ENCODE measurements at regions not wholly inside any gene's neighbourhood (a gene's known extent, or its start where the extent isn't known, plus 50 kb on each side); places are given as distances from the start of the nearest gene placed in this dataset.

DNA sequence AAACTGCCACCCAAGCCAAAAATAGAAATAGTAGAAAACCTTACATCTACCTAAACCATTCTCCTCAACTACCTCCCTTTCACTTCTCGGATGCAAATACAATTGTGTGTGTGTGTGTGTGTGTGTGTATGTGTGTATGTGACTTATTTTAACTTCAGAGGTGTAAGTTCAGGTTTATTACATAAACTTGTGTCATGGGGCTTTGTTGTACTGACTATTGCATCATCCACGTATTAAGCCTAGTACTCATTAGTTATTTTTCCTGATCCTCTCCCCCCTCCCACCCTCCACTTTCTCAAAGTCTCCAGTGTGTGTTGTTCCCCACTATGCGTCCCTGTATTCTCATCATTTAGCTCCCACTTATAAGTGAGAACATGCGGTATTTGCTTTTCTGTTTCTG is 592.5 kb upstream of the ATP2B1 start:
- no peak for DNase-seq

DNA sequence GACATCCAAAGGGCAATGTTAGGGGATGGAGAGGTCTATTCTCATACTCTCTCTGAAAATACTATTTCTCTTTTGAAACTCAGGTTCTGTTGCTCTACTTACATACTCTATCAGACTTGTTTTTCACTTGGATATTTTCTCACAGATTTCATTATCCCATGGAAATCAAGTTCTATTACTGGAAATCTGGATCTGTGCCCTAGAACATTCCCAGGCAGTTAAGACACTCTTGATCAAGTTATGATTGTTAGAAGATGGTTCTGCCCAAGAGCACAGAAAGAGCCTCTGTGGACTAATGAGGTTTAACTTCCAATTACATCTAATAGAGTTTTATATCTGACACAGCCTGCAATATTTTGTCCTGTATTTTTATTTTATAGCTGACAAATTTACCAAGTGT is 591.0 kb upstream of the ATP2B1 start:
- DNase-seq: no peak

DNA sequence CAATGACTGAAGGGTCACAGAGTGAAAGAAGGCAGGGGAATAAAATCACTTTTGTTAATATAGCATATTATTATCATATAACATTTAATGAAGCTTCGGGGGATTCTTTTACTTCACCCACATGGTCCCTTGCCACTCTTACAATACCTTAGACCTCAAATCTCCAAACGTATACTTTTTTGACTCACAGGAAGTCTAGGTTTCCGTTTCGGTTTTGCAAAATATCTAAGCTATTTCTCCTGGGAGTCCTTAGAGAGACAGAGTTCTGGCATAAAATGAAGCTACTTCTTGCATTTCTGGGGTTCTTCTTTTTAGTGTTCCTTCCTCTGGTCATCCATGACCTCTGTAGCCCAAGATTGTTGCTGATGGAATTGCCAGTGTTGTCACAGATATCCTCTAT is 590.5 kb upstream of the ATP2B1 start:
- no peak for DNase-seq

DNA sequence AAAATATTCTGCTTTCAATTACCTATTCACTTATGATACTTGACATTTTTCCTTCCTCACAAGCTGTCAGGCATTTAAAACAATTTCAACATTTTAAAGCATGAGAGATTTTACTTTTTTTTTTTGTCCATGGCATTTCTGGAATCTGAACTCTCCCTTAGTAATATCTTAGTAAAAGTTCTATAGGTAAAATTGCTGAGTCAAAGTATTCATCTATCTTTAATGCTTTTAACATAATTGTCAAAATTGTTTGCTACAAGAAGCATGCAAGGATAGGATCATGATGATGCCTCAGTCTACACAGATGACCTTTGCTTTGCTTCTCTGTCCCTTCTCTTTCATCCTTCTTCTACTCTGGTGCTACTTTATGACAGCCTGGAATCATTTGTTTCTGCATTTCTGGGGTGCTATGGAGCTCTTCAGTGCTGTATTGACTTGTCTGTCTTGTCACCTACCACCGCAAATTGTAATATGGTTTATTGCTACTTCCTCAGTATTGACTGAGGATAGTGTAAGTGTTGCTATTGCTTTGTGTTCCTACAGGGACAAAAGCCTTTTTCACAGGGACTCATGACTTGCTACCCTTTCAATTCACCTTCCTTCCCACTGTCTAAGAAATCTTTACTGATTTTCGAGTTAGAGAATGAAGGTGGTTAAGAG is 589.8 kb upstream of the ATP2B1 start:
- DNase-seq: no peak

DNA sequence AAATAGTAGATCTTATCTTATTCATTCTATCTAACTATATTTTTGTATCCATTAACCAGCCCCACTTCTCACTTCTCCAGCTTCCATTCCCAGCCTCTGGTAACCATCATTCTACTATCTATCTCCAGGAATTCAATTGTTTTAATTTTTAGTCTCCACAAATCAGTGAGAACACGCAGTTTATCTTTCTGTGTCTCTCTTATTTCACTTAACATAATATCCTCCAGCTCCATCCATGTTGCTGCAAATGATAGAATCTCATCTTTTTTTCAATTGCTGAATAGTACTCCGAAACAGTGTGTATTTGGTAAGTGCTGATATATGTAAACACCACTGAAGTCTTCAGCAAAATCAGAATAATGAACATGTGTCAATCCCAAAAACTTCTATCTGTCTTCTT is 587.2 kb upstream of the ATP2B1 start:
- DNase-seq: no peak

DNA sequence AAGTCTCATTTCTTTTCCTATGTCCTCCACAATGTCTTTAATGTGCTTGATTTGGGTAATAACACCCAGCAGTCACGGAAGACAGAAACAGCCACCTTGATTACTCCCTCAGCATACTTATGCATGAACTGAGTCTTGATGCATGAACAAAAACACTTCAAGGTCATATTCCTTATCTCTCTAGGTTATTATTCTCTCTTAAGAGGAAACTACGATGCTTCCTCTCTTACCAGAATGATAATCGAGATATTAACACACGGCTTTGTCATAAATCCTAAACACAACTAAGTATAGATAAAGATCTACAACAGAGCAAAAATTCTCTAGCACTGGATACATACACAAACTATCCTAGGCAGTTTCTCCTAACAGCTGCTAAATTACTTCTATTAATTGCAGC is 583.5 kb upstream of the ATP2B1 start:
- no peak for DNase-seq

DNA sequence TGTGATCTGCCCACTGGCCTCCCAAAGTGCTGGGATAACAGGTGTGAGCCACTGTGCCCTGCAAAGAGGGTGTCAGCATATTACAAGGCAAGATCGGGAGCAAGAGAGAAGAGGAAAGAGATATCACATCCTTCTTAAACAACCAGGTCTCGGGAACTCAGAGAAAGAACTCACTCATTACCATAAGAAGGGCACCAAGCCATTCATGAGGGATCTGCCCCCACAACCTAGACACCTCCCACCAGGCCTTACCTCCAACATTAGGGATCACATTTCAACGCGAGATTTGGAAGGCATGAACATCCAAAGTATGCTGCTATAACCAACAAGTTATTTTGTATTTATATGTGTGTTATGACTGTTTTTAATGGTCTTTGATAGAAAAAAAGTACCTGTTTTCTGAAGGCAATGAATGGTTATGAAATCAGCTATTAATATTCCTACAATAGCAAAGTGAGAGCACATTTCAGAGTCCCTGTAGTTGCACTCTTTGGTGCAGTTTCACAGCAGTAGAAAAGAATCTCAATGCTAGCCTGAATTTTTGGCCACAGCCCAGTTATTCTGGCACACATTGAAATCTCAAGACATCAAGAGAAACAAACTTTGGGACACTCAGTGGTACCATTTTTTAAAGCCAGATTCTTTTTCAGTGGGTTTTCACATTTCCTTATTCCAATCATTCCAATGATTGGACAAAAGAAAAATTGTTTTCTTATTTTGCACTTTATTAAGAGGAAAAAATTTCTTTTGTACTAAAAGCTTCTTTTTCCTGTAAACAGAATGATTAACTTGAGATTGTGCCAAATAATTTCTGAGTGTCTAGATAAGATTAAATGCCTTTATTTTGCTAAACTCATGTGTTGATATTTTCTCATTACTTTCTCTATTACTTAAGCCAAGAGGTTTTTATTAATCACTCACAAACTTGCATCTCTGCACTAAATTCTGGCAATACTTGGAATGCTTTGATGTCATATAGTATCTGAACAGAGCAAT is 582.6 kb upstream of the ATP2B1 start:
- DNase-seq: no peak

DNA sequence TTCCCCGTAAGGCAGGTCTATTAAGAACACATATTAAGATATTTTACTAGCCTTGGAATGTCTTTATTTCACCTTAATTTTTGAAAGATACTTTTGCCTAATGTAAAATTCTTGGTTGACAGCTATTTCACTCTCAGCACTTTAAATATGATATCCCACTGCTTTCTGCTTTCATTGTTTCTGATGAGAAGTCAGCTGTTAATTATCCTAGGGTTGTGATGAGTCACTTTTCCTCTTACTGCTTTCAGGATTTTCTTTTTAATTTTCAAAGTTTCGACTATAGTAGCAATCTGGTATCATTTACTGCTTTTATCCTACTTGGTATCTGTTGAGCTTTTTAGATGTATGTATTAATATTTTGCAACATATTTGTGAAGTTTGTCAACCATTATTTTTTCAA is 578.9 kb upstream of the ATP2B1 start:
- no peak for DNase-seq

DNA sequence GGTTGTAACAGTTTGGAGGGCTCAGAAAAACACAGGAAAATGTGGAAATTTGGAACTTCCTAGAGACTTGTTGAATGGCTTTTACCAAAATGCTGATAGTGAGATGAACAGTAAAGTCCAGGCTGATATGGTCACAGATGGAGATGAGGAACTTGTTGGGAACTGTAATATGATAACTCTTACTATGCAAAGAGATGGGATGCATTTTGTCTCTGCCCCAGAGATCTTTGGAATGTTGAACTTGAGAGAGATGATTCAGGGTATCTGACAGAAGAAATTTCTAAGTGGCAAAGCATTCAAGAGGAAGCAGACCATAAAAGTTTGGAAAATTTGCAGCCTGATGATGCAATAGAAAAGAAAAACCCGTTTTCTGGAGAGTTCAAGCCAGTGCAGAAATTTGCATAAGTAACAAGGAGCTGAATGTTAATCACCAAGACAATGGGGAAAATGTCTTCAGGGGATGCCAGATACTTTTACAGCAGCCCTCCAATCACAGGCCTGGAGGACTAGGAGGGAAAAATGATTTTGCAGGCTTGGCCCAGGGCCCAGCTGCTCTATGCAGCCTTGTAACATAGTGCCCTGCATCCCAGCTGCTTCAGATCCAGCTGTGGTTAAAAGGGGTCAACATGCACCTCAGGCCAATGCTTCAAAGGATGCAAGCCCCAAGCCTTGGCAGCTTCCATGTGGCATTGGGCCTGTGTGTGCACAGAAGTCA is 572.7 kb upstream of the ATP2B1 start:
- no peak for DNase-seq

DNA sequence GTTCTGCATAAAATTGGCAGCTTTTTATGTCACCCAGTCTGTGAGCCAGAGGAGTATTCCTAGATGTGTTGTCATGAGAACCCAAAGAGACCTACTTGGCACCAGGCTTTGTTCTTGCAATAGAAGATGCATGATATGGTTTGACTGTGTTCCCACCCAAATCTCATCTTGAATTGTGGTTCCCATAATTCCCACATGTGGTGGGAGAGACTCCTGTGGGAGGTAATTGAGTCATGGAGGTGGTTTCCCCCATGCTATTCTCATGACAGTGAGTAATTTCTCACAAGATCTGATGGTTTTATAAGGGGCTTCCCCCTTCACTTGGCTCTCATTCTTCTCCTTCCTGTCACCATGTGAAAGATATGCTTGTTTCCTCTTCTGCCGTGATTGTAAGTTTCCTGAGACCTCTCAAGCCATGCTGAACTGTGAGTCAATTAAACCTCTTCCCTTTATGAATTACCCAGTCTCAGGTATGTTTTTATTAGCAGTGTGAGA is 572.0 kb upstream of the ATP2B1 start:
- DNase-seq: no peak

DNA sequence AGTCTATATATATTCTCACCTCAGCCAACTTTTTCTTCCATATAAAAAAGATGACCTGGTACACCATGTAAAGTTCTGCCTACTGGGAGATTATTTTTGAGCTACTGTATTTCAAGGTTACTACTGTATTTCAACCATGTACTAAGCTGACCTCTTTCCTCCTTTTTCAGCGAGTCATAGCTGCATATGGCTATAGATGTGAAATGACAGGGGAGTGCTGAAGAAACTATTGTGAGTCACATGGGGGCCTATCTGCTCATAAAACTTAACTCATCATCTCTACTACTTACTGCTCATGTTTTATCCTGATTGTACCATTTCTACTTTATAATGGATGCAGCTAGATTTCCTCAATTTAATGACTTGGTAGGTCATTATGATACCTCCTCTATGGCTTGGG is 571.4 kb upstream of the ATP2B1 start:
- DNase-seq: no peak

DNA sequence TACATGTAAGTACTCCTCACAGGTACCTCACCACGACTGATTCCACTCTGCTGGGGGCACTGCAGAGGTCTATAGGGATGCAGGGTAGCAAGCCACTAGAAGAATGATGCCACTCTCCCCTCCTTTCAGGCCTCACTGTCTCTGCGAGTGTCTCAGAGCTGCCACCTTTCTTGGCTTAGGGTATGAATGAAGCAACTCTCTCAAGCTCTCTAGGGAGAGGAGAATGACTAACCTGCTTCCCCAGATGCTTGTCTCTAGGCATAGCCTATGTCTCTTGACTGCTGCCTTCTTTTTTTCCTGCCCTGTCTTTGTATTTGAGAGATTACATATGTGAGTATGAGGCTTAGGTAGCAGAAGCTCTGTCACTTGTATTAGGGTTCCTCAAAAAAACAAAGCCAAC is 566.5 kb upstream of the ATP2B1 start:
- no peak for DNase-seq

DNA sequence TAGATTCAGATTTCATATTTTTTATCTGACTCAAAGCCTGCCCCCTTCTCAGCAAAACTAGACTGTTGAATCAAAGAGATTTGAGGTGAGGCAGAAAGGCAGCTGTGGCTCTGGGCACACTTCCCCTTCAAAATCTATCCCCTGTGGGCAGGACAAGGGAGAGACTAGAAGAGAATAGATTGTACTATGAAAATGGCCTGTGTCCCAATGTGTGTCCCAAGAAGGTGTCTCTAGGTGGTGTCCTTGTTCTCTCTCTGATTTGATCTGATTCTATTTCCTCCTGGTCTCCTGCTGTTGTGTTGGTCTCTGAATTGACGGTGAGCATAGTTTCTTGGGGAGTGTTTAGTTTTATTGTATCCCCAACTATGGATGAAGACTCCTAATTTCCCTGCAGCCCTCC is 565.8 kb upstream of the ATP2B1 start:
- DNase-seq: no peak

DNA sequence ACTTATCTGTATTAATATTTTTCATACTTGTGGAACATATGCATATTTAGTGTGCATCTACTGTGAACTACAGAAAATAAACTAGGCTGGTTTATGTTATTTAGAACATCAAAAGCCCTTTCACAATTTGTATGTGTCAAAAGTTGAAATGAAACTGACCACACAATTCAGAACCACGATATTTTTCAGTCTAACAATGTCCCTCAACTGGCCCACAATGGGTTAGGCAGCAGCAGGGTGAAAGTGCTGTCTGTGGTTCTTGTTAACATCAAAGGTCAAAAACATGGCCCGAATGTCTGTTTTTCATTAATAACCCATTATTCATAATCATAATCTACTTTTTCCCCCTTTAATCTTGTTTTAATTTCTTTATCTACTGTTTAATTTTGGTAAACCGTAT is 559.9 kb upstream of the ATP2B1 start:
- DNase-seq: no peak

DNA sequence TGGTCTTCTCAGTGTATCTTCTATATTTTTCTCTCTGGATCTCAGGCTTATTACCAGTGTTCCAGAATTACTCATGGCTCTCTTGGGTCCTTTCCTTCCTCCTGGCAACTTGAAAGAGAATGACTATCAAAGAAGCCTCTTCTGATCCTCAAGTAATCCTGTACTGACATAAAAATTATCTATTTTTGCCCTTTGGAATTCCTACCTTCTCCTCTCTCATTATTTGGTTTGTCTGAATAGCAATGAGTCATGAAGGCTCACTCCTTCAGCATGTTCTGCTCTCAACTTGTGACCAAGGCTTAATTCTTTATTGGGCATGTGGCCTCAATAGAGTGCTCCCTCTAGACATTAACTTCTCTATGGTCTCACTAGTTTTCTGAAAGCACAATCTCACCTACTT is 553.6 kb upstream of the ATP2B1 start:
- DNase-seq: no peak

DNA sequence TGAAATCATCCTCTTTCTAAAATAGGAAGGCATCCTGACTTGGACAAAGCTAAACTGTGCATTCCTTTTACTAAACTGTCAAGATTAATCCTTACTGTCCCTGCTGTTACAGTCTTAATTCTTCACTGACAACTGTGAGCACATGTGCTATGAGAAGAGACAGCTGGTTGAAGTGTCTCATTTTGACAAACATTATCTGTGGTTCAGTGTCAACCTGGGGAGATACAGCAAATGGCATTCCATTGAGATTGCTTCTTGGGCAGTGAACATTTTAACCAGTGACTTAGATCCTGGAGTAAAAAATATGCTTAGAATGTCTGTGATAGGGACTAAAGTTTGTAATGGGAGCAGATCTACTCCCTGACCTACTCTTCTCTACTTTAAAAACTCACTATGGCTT is 552.6 kb upstream of the ATP2B1 start:
- DNase-seq: no peak

DNA sequence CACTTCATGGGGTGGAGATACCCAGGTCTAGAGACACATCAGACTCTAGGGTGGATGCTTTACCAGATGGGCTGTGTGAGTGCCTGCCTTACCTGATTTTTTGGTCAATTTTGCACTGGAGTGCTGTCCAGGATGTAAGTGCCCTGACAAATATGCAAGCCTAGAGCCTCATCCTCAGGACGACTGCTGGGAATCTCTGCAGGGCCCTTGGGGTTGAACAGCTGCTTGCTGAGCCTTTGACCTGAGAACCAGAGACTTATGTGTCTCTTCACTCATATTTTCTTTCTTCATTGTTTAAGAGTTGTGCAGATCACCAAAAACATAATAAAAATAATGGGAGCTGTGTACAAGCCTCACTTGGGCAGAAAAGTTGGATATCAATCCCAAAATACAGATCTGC is 551.5 kb upstream of the ATP2B1 start:
- no peak for DNase-seq

DNA sequence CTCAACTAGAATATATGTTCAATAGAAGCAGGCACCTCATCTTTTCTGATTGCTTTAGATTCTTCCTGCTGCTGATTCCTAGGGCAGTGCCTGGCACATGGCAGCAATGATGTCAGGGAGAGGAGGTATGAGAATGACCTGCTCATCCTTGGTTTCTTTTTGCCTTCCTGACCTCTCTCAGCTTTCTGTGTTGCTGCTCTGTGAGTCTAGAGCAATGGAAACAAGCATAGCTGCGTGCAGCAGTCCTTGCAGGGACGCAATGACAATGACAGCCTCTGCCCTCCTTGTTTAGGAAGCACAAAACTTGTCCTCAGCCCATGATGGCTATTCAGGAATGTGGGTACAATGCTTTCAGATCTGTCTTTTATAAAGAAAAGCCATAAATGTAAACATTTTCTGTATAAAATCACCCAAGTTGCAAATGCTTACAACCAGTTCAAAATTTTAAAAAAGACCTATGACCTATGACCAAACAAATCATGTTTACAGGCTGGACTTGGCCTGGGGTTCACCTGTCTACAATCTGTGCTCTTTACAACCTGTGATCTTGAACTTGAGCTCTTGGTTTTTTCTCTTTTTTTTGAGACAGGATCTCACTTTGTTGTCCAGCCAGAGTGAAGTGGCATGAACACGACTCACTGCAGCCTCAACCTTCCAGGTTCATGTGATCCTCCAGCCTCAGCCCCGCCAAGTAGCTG is 549.4 kb upstream of the ATP2B1 start:
- DNase-seq: no peak

DNA sequence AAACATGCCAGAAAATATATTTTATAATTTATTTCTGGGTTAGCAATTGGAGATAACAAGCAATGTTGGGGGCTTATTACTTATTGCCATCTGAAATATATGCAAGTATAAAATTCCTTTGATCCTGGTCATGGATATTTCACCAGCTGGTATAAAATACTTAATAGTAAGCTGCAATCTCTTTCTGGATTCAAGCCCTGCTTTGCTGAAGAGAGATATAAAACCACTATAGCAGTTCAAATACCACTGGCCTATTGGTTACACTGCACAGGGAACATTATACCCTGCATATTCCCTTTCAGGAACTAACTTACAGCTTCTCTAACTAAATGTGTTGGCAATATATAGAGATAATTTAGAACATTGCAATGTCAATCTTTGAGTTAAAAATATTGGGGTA is 546.2 kb upstream of the ATP2B1 start:
- DNase-seq: no peak

DNA sequence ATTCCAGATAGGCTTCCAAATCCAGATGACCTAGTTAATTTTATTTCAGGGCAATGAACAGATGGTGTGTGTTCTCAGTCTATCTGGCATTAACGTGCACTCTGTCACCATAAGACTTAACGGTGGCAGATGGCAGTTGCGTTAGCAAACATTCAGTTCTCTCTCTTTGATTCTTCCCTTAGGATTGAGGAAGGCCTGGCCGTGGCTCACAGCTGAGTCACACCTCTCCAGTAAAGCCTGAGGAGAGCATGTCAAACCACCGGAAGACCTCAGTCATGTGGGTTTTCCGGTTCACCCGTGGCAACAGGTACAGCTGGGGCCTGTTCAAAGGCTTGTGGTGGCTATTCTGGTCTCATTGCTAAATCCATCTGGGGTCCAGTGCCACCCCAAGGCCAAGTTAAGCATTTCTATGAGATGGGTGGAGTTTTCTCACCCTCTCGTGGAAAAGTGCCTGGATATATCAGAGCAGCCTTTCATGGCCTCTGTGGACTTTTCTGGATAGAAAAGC is 545.1 kb upstream of the ATP2B1 start:
- DNase-seq: peak; percentile 71 to 96

DNA sequence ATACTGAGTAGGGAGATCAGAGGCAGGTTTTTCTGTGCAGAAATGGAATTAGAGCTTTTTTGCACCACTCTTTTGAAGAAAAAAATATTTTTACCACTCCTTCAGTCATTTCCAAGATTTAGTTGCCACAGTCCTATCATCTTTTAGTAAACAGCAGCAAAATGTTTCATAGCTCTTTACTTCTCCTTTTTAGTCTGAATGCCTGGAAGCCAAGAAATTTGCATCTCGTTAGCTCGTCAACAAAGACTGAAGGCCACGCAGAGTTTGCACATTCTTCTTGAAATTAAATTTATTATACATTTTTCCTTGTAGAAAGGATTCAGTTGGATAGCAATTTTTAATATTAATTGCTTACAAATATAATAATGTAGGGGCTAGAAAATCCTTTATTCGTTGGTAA is 544.5 kb upstream of the ATP2B1 start:
- no peak for DNase-seq

DNA sequence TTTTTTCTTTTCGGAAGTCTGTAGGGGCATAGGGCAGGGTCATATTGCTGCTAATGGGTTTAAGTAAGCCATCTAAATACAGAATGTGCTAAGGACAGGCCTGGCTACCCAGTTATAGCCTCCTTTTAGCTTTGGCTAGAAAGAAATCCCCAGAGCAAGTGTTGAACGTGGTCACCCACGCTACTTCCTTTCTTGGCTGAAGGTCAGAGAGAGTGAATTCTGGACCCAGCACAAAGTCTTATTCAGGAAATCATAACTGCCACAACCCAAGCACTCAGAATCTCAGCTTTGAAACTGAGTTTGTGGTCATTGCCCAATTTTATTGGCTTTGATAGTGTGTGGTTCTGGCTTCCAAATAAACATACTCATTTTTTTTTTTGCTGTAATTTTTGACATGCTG is 542.1 kb upstream of the ATP2B1 start:
- no peak for DNase-seq

DNA sequence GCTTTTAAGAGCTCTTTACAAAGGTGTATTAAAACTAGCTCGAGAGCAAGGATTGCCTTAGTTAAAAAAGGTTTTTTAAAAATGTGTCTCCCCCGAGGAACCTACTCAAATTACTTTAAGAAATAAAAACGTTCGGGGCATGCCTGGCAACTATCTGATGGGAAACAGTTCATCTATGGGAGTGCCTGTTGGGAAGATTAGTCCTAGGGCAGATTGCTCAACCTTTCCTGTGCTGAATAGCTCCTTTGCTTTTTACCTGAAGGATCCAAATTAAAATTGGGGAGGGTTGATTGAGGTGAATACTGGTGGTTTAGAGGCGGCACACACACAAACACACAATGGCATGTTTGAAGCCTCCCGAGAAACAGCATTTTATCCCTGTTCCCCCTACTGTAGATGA is 541.4 kb upstream of the ATP2B1 start:
- no peak for DNase-seq
